ENCODE measurements at regions not wholly inside any gene's neighbourhood (a gene's known extent, or its start where the extent isn't known, plus 50 kb on each side); places are given as distances from the start of the nearest gene placed in this dataset.
"Not testable (repeated sequence)": the region's sequence is repeated elsewhere in the genome, so short reads cannot be mapped to it uniquely, and the experiment has no call there.

DNA sequence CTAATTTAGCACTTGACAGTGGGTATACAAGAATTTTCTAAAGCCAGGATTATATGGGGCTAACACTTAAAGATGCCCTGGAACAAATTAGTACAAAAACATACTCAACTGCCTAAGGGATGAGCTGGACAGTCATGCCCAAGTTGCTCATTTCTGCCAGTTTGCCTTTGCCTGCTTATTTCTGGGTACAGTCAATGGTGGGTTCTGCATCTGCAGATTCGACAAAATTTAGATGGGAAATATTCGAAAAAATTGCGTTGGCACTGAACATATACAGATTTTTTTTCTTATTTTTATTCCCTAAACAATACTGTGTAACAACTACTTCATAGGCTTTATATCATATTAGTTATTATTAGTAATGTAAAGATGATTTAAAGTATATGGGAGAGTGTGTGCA lies 591.9 kb downstream of the EPM2A start:
- DNase-seq (ENCODE audit: low read depth, low spot score): no peak

DNA sequence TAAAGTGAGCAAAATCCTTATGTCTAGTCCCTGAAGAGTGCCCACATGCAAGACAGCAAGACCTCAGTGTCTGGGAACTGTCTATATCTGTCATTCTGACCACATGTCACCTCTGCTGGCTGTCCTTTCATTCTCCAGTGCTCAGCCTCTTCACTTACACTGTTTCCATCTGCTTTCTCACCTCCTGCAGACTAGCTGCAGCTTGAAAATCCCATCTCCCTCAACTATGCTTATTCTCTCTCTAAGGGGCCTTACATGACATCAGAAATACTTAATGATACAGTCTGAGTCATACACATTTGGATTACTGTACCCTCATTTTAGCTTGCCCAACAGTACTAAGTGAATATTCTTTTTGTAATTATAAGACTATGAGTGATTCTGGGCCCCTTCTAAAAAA lies 587.8 kb downstream of the EPM2A start:
- no peak for DNase-seq (ENCODE audit: low read depth, low spot score)

DNA sequence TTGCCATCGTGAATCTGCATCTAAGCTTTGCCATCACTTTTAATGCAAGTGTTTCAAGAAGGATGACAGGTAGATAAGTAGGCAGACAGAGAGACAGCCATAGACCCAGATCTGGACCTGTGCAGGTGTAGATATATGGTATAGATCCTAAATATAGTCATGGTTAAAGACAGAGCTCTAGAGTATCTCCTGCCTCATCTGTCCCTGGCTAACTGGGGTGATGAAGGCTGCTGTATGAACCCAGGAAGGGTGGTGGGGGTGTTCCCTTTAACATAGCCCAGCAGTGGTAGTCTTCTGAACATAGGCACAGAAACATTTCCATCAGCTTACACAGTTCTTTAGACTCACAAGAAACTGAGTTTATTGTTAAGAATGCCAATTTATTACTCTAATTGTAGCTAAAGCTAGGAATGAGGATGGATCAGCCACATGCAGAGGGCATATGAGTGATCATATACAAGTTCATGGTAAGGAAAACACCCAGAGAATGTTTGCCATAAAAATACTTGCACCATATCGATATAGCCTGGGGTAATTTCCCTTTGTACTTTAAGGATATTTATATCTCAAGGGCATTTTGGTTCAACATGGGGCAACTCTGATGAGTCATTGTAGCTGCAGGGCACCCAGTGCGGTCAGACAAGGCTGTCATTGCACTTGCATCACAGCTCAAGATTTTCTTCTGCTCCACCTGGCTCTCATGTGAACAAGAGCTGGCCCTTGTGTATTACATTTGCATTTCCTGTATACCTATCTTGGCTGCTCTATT lies 587.2 kb downstream of the EPM2A start:
- no peak for DNase-seq (ENCODE audit: low read depth, low spot score)

DNA sequence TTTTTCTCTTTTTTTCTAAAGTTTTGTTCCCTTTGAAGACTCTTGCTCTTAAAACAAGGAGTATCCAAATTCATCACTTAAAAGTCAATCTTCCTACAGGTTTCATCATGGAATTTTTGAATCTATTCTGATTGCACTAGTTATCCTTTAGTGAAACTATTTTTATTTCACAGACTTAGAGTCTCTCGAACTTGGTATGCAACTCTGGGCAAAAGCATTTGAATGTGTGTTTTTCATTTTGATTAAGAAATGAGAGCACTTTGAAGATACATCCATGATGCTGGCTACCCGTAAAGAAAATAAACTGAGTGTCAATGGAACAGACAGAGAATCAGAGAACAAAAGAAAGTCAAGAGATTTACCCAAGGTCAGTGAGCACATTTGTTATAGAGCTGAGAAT lies 586.5 kb downstream of the EPM2A start:
- DNase-seq (ENCODE audit: low read depth, low spot score): no peak

DNA sequence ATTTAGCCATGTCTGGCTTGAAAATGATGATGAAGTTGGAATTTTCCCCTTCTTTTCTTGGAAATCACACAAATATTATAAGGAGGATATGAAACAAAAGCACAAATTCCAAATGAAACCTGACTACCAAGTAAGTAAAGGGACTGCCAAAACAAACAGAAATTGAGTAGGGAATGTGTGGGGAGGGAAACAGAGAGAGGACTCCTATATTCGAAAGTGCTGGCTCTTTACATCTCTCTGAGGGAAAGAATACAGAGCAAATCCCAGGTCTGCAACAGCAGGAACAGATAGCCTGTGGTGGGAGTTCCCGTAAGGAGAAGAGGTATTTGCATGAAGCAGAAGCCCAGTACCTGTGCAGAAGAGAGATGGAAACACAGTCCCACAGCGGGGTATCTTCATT lies 583.7 kb downstream of the EPM2A start:
- DNase-seq (ENCODE audit: low read depth, low spot score): no peak

DNA sequence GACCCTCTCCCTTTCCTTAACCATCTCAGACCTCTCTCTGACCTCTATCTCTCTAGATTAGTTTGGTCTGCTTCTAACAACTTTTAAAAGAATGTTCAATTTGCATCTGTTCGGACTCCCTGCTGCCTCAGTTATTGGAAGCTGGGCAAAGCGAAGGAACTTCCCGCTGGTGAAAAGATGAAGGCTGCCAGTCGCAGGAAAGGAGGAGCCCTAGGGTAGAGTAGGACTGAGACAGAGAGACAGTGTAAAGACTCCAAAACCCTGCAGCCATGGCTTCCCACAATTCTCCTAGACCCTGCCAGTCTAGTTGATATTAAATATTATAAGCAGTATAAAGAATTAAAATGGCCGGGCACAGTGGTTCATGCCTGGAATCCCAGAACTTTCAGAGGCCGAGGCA lies 581.8 kb downstream of the EPM2A start:
- DNase-seq (ENCODE audit: low read depth, low spot score): no peak

DNA sequence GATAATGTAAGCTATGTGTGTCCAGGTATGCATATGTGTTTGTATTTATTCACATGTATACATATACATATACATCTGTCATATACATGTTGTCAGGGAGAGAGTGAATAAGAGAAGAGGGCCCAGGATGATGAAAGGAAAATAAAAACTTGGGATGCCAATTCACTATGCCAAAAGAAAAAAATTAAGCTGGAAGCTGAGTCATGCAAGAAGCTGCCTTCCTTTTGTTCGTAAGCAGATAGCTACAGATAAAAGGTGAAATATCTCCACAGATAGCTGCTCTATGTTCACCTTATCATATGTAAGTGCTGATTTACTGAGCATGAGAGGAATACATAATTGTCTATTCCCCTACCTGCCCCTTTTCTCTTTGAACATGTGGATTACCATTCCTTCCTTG lies 579.9 kb downstream of the EPM2A start:
- DNase-seq (ENCODE audit: low read depth, low spot score): no peak

DNA sequence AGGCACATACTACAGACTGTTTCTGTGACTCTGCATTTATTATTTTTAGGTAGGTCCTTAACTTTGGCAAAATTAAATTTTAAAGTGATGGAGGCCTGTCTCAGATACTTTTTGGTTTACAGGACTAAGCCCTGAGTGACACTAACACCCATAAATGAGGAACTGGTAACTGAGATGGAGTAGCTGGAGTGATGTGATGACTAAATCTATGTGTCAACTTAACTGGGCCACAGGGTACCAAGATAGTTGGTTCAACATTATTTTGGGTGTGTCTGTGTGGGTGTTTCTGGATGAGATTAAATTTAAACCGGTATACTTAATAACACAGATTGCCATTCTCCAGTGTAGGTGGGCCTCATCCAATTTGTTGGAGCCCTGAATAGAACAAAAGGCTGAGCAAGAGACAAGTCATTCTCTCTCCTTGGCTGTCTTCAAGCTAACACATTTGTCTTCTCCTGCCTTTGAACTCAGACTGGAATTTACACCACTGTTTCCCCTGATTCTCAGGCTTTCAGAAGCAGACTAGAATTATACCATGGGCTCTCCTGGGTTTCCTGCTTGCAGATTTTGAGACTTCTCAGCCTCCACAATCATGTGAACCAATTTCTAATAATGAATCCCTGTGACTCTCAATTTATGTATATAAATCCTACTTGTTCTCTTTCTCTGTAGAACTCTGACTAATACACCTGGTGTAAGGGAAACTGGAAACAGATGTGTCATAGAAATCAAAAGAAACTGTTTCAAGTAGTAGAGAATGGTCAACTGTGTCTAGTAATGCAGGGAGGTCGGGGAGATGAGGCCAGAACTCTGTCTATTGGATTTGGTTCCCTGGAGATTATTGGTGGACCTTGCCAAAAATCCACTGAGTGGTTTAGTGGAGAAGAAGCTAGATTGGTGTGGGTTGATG lies 579.2 kb downstream of the EPM2A start:
- DNase-seq (ENCODE audit: low read depth, low spot score): no peak

DNA sequence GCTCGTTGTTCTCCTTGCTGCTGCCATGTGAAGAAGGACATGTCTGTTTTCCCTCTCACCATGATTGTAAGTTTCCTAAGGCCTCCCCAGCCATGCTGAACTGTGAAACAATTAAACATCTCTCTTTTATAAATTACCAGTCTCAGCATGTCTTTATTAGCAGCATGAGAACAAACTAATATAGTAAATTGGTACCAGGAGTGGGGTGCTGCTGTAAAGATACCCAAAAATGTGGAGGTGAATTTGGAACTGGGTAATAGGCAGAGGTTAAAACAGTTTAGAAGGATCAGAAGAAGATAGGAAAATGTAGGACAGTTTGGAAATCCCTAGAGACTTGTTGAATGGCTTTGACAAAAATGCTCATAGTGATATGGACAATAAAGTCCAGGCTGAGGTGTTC lies 576.7 kb downstream of the EPM2A start:
- not testable (repeated sequence) for DNase-seq (ENCODE audit: low read depth, low spot score)

DNA sequence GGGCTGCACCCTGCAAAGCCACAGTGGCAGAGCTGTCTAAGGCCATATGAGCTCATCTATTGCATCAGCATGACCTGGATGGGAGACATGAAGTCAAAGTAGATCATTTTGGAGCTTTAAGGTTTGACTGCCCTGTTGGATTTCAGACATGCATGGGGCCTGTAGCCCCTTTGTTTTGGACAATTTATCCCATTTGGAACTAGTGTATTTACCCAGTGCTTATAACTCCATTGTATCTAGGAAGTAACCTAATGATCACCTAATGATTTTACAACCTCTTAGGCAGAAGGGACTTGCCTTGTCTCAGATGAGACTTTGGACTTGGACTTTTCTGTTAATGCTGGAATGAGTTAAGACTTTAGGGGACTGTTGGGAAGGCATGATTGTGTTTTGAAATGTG lies 575.4 kb downstream of the EPM2A start:
- DNase-seq (ENCODE audit: low read depth, low spot score): no peak

DNA sequence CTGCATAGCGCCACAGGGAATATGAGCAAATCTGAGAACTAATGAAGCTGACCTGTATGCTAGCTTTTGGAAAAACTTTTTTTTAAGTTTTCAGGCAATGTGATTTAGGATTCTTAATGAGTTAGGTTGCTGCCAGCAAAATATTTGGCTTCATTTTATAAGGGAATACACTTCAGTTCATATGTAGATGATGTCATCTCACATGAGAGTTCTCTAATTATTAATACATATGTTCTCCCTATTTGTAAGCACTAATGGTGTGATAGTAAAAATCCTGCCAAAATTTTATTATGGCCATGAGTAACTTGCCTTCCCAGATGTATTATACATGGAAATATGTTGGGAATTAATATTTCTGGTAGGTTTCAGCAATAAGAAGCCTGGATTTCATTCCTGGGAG lies 573.8 kb downstream of the EPM2A start:
- no peak for DNase-seq (ENCODE audit: low read depth, low spot score)

DNA sequence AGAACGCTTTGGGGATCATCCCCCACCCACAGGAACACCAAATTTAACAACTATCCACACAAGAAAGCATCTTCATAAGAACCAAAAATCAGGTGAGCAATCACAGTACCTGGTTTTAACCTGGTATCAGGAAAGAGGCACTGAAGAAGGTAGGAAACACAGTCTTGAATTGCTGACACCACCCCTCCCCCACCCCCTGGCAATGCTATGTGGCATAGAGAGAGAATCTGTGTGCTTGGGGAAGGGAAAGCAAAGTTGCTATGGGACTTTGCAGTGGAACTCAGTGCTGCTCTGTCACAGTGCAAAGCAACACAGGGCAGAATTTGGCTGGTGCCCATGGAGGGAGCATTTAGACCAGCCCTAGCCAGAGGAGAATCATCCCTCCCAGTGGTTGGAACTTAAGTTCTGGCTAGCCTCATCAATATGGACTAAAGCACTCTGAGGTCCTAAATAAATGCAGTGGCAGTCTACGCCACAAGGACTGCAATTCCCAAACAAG lies 565.5 kb downstream of the EPM2A start:
- no peak for DNase-seq (ENCODE audit: low read depth, low spot score)

DNA sequence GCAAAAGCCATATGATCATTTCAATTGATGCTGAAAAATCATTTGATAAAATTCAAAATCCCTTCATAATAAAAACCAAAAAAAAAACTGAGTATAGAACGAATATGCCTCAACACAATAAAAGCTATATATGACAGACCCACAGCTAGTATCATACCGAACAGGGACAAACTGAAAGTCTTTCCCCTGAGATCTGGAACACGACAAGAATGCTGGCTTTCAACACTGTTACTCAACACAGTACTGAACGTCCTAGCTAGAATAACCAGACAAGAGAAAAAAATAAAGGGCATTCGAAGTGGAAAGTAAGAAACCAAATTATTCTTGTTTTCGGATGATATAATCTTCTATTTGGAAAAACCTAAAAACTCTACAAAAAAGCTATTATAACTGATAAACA lies 559.9 kb downstream of the EPM2A start:
- DNase-seq (ENCODE audit: low read depth, low spot score): no peak

DNA sequence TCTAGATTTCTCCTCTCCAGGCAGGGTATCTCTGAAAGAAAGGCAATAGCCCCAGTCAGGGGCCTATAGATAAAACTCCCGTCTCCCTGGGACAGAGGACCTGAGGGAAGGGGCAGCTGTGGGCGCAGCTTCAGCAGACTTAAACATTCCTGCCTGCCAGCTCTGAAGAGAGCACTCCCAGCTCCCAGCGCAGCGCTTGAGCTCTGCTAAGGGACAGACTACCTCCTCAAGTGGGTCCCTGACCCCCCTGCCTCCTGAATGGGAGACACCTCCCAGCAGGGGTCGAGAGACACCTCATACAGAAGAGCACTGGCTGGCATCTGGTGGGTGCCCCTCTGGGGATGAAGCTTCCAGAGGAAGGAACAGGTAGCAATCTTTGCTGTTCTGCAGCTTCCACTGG lies 556.9 kb downstream of the EPM2A start:
- DNase-seq (ENCODE audit: low read depth, low spot score): no peak

DNA sequence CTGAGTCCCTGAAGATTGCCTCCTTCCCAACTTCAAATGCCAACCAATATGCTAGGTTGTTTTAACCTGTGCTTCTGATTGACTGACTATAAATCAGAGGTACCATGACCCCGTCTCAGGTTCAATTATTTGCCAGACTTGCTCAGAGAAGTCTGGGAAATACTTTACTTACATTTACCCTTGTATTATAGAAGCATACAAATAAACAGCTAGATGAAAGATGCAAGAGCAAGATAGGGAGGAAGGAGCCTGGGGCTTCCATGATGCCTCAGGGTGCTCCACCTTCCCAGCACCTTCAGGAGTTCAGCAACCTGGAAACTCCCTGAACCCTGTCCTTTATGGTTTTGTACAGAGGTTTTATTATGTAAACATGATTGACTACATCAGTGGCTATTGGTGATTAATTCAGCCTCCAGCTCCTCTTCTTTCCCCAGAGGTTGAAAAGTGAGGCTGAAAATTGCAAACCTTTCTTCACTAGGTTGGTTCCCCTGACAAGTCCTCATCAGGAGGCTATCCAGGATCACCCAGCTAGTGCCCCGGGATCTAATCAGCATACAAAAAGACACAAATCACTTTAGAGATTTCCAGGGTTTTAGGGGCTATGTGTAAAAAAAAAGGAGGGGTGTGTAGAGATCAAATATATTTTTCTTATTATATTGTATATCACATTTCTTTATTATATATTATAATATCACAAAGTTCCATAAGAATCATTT lies 547.7 kb downstream of the EPM2A start:
- no peak for DNase-seq (ENCODE audit: low read depth, low spot score)

DNA sequence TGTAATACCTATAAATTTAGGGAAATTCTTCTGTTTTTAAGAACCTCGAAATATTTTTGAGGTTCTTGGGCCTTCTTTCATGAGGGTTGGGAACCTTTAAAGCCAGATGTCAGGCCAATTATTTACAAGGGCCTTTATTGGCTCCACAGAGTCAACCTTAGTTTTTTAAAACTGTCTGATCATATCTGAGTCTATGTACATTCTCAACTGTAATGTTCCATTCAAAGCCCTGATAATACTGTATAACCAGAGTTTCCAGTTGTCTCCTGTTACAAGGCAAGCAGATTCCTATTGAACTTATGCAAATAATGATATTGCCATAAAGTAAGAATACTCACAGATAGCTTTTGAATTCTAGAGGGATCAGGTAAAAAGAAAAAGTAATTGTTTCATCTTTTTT lies 545.5 kb downstream of the EPM2A start:
- DNase-seq (ENCODE audit: low read depth, low spot score): no peak

DNA sequence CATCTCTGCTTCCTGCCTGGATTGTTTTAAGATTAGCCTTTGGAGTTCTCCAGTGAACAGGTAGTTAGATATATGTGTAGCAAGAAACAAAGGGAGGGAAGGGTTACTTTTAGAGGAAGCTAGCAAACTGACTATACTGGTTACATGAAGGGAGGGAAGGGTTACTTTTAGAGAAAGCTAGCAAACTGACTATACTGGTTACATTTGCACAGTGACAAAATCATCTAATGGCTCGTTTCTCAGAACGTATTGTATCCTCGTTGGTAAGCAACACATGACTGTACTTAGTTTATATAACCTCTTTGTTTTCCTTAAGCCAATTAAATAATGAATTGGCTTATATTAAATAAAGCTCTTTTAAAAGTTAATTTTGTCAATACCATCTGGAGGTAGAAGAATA lies 540.9 kb downstream of the EPM2A start:
- DNase-seq (ENCODE audit: low read depth, low spot score): no peak

DNA sequence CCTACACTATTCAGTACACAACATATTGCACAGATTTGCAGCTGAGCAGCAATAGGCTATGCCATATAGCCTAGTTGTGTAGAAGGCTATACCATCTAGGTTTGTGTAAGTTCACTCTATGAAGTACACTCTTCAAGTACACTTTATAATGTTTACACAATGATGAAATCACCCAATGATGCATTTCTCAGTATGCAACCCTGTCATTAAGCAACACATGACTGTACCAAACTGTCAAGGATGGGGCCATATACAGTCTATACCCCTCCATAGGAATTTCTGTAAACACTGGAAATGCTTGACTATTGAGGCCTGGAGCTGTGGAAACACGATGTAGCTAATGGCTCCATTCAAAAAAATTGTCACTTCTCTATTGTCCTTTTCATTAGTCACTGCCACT lies 535.4 kb downstream of the EPM2A start:
- no peak for DNase-seq (ENCODE audit: low read depth, low spot score)

DNA sequence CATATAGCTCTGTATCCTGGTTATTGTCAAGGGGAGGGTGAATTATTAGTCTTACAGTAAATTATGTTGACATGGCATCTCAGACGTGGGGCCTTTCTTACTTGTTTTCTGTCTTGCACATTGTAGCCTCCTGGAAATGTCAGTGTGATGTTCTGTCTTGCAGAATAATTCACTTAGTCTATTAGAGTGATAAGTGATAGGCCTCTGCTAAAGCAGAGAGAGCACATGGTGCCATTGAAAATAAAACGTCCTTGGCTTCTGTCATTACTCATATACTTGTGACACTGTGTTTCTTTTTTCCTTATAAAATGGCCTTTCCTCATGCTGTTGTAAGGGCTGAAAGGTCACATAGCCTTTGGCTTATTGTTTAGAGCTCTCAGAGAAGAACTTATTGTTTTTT lies 531.0 kb downstream of the EPM2A start:
- DNase-seq (ENCODE audit: low read depth, low spot score): no peak

DNA sequence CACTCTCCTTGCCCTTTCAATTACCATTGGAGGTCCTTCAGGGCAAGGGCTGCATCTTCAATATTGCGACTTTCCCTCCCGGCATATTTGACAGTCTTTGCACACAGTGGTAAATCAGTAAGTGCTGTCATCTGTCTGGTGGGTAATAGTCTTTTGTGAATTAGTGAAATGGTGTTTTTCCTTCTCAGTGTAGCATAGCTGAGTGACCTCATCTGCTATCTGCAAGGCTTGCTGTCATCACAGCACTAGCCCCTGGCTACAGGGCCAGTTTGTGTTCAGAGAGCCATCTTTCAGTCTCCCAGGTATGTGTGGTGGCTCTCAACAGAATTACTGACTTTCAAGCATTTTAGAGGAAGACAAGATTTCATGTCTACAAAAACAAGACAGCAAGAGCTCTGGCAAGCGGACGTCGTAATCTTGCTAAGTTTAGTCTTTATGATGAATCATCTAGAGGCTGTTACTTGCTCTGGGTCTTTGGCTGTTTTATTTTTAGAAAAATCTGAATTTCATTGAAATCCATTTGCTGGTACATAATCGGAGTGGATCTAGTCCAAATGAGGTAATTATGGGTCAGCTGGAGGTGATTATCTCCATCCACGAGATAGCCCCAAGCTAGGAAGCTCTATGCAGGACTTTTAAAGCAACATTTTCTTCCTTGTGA lies 528.9 kb downstream of the EPM2A start:
- DNase-seq (ENCODE audit: low read depth, low spot score): no peak

DNA sequence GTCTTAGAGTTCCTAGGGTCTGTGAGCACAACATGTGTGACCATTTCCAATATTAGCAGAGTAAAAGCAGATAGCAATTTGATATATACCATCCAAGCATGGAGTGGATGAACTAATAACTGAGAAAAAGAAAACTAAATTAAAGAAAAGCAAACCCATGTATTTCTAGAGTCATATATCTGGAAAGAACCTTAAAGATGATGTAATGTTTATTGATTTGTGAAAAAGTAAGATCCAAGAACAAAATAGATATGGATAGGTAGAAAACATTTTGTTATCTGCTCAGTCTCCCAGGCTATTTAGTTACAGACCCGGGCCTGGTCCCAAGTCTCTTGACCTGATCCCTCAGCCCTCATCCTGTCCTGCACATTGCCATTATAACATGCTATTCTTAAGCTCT lies 526.8 kb downstream of the EPM2A start:
- no peak for DNase-seq (ENCODE audit: low read depth, low spot score)

DNA sequence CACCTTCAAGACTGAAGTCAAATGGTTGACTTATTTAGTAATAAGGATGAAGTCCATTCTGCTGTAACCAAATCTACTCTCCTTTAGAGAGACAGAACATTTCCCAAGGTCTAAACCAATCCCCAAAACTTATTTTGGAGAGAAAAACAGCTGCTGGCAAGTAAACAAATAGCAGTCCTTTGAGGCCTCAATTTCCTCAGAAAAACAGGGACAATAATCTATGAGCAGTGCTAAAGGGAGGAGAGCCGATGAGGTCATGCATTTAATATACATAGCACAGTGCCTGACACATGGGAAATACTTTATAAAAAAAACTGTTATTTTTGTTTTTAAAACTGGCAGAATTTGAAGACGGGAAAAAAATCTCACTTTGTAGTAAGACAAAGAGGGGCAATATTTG lies 526.0 kb downstream of the EPM2A start:
- no peak for DNase-seq (ENCODE audit: low read depth, low spot score)
